Neural progenitor cell (in vitro differentiated cells): ENCODE measurements at regions not wholly inside any gene's neighbourhood (a gene's known extent, or its start where the extent isn't known, plus 50 kb on each side); places are given as distances from the start of the nearest gene placed in this dataset.
"Not testable (repeated sequence)": the region's sequence is repeated elsewhere in the genome, so short reads cannot be mapped to it uniquely, and the experiment has no call there.

Experiments used
- DNase-seq: peaks from one replicate; pipeline ENCODE4 v3.0.0-alpha.2; 2016; ENCODE audit warnings: low spot score
- H2AFZ ChIP-seq: fragments of 200-600 bp; sonication (generic); replicated peaks from 2 replicates; pipeline ENCODE4 v1.6.1; 2016; ENCODE audit warnings: antibody characterized with exemption
- H3F3A ChIP-seq: fragments of 200-600 bp; sonication (generic); 2 replicates; pipeline ENCODE4 v1.6.1; 2016; ENCODE audit warnings: antibody characterized with exemption, low read depth
- H3K27ac ChIP-seq: fragments of 200-600 bp; sonication (generic); 2 replicates; pipeline ENCODE4 v1.5.1; 2016; ENCODE audit warnings: mild to moderate bottlenecking
- H3K27me3 ChIP-seq: fragments of 200-600 bp; sonication (generic); 2 replicates; pipeline ENCODE4 v1.6.1; 2016; ENCODE audit warnings: mild to moderate bottlenecking, moderate library complexity
- H3K36me3 ChIP-seq: fragments of 200-600 bp; sonication (generic); 2 replicates; pipeline ENCODE4 v1.5.1; 2016
- H3K4me1 ChIP-seq: fragments of 200-600 bp; sonication (generic); 2 replicates; pipeline ENCODE4 v1.6.1; 2016; ENCODE audit warnings: mixed run types
- H3K4me2 ChIP-seq: fragments of 200-600 bp; sonication (generic); 2 replicates; pipeline ENCODE4 v1.6.1; 2016
- H3K4me3 ChIP-seq: fragments of 200-600 bp; sonication (generic); 2 replicates; pipeline ENCODE4 v1.5.1; 2016
- H3K79me2 ChIP-seq: fragments of 200-600 bp; sonication (generic); 2 replicates; pipeline ENCODE4 v1.6.1; 2016; ENCODE audit warnings: low read depth
- H3K9ac ChIP-seq: fragments of 200-600 bp; sonication (generic); 2 replicates; pipeline ENCODE4 v1.6.1; 2016
- H3K9me3 ChIP-seq: fragments of 200-600 bp; sonication (generic); 2 replicates; pipeline ENCODE4 v1.5.1; 2016; ENCODE audit warnings: low read depth
- H4K20me1 ChIP-seq: fragments of 200-600 bp; sonication (generic); 2 replicates; pipeline ENCODE4 v1.6.1; 2016; ENCODE audit warnings: low read depth
- H3K27ac Mint-ChIP-seq: 3 replicates; pipeline ENCODE4 v1.8.0; 2021; ENCODE audit warnings: mixed read lengths
- H3K27me3 Mint-ChIP-seq: 2 replicates; pipeline ENCODE4 v1.8.0; 2022; ENCODE audit warnings: low read depth, mild to moderate bottlenecking, inconsistent platforms, moderate library complexity, mixed read lengths; ENCODE audit not compliant: insufficient read depth
- H3K36me3 Mint-ChIP-seq: 3 replicates; pipeline ENCODE4 v1.8.0; 2021; ENCODE audit warnings: mixed read lengths
- H3K4me1 Mint-ChIP-seq: 3 replicates; pipeline ENCODE4 v1.8.0; 2021; ENCODE audit warnings: mixed read lengths
- H3K4me3 Mint-ChIP-seq: 3 replicates; pipeline ENCODE4 v1.8.0; 2021; ENCODE audit warnings: mild to moderate bottlenecking, moderate library complexity, mixed read lengths
- H3K9me3 Mint-ChIP-seq: 3 replicates; pipeline ENCODE4 v1.8.0; 2020; ENCODE audit warnings: mixed read lengths
- CTCF ChIP-seq: fragments of 200-600 bp; sonication (generic); IDR thresholded peaks from 2 replicates; pipeline ENCODE4 v1.5.1; 2017; ENCODE audit warnings: antibody characterized with exemption, mild to moderate bottlenecking
- EZH2 ChIP-seq: fragments of 200-600 bp; sonication (generic); IDR thresholded peaks from 2 replicates; pipeline ENCODE4 v1.6.1; 2017; ENCODE audit warnings: antibody characterized with exemption, mild to moderate bottlenecking, moderate library complexity
- EZH2phosphoT487 ChIP-seq: fragments of 200-600 bp; sonication (generic); IDR thresholded peaks from 2 replicates; pipeline ENCODE4 v1.6.1; 2017; ENCODE audit warnings: antibody characterized with exemption

- Mint-ChIP-seq H3K9me3 (peaks cover 4% of the 10 kb centered on the region), H3K4me1 (peaks cover 18% of the 10 kb centered on the region), H3K4me3 (no peak overlapping the region), H3K27me3 (peaks cover 4% of the 10 kb centered on the region), H3K27ac (no peak overlapping the region), H3K36me3 (no peaks in the 10 kb centered on the region)
- Histone ChIP-seq H3K4me3 (no peak overlapping the region), H3K36me3 (no peaks in the 10 kb centered on the region), H3F3A (no peaks in the 10 kb centered on the region), H3K9ac (no peak overlapping the region), H3K27me3 (no peaks in the 10 kb centered on the region), H3K27ac (no peak overlapping the region), H3K4me1 (no peaks in the 10 kb centered on the region), H2AFZ (no peak overlapping the region), H3K9me3 (no peaks in the 10 kb centered on the region), H3K79me2 (no peaks in the 10 kb centered on the region), H4K20me1 (no peaks in the 10 kb centered on the region), H3K4me2 (no peak overlapping the region)
- no peak for TF ChIP-seq EZH2phosphoT487
- TF ChIP-seq CTCF: no peak
- no peak for TF ChIP-seq EZH2
- DNase-seq: no peak
These were observed 63.7 kb upstream of the ALDH1B1 start for GRCh38 chr9:38328765-38329164.

- H3K36me3 ChIP-seq: no peaks in the 10 kb centered on the region
- no peaks in the 10 kb centered on the region for H3K27me3 ChIP-seq
- DNase-seq: no peak
- H3K27ac ChIP-seq: no peak overlapping the region
- H2AFZ ChIP-seq: no peak overlapping the region
- no peak overlapping the region for H3K4me2 ChIP-seq
- Mint-ChIP-seq H3K9me3 (peaks cover 7% of the 10 kb centered on the region), H3K27ac (no peak overlapping the region), H3K4me1 (peaks cover 18% of the 10 kb centered on the region), H3K27me3 (peaks cover 5% of the 10 kb centered on the region), H3K36me3 (no peaks in the 10 kb centered on the region), H3K4me3 (no peak overlapping the region)
- no peaks in the 10 kb centered on the region for H3F3A ChIP-seq
- H3K9me3 ChIP-seq: peaks cover 5% of the 10 kb centered on the region
- no peak overlapping the region for H3K4me3 ChIP-seq
- no peaks in the 10 kb centered on the region for H3K4me1 ChIP-seq
- TF ChIP-seq EZH2phosphoT487 (no peak), EZH2 (no peak), CTCF (no peak)
- no peak overlapping the region for H3K9ac ChIP-seq
- no peaks in the 10 kb centered on the region for H3K79me2 ChIP-seq
- H4K20me1 ChIP-seq: no peaks in the 10 kb centered on the region
These were observed 66.4 kb upstream of the ALDH1B1 start for GRCh38 chr9:38326122-38326521.

GRCh38 chr9:38324213-38324612 is 68.3 kb upstream of the ALDH1B1 start:
- H2AFZ ChIP-seq, H3K79me2 ChIP-seq, H3K4me3 ChIP-seq, H3K36me3 Mint-ChIP-seq, H3K9me3 Mint-ChIP-seq, H3K4me3 Mint-ChIP-seq, H3K27me3 Mint-ChIP-seq, H3K9ac ChIP-seq, H3K27ac Mint-ChIP-seq, DNase-seq, H3K9me3 ChIP-seq, H3K27me3 ChIP-seq, H3K36me3 ChIP-seq, H3F3A ChIP-seq, H3K4me1 ChIP-seq, H3K27ac ChIP-seq, H3K4me2 ChIP-seq, H4K20me1 ChIP-seq: not testable (repeated sequence)
- peaks cover 15% of the 10 kb centered on the region for H3K4me1 Mint-ChIP-seq

- Mint-ChIP-seq H3K27me3 (peaks cover 6% of the 10 kb centered on the region), H3K36me3 (no peaks in the 10 kb centered on the region)
- DNase-seq: no peak
These were observed 69.6 kb upstream of the ALDH1B1 start for GRCh38 chr9:38322937-38323336.

More at GRCh38 chr9:38322937-38323336, 69.6 kb upstream of the ALDH1B1 start:
- no peaks in the 10 kb centered on the region for H3F3A ChIP-seq
- H3K9ac ChIP-seq: no peak overlapping the region
- H2AFZ ChIP-seq: no peak overlapping the region
- no peak overlapping the region for H3K27ac ChIP-seq
- TF ChIP-seq EZH2phosphoT487 (no peak), EZH2 (no peak), CTCF (no peak)
- no peaks in the 10 kb centered on the region for H3K36me3 ChIP-seq
- H3K79me2 ChIP-seq: no peaks in the 10 kb centered on the region
- H3K4me3 Mint-ChIP-seq: no peak overlapping the region
- H4K20me1 ChIP-seq: no peaks in the 10 kb centered on the region
- no peak overlapping the region for H3K4me3 ChIP-seq
- H3K4me1 ChIP-seq: no peaks in the 10 kb centered on the region
- H3K4me1 Mint-ChIP-seq: peaks cover 13% of the 10 kb centered on the region
- peaks cover 7% of the 10 kb centered on the region for H3K9me3 Mint-ChIP-seq
- no peak overlapping the region for H3K4me2 ChIP-seq
- H3K9me3 ChIP-seq: peaks cover 5% of the 10 kb centered on the region
- H3K27me3 ChIP-seq: no peaks in the 10 kb centered on the region
- H3K27ac Mint-ChIP-seq: no peak overlapping the region
